Type B pancreatic cell (in vitro differentiated cells): ENCODE measurements at regions not wholly inside any gene's neighbourhood (a gene's known extent, or its start where the extent isn't known, plus 50 kb on each side); places are given as distances from the start of the nearest gene placed in this dataset.

Experiments
- DNase-seq: peaks from one replicate; pipeline ENCODE4 v3.0.0; 2021; ENCODE audit warnings: mixed read lengths; ENCODE audit not compliant: unreplicated experiment; ENCODE audit errors: extremely low spot score
- H3K27ac Mint-ChIP-seq: 2 replicates; pipeline ENCODE4 v1.8.0; 2021; ENCODE audit warnings: mild to moderate bottlenecking, mixed read lengths
- H3K27me3 Mint-ChIP-seq: 2 replicates; pipeline ENCODE4 v1.8.0; 2021; ENCODE audit warnings: mixed read lengths
- H3K36me3 Mint-ChIP-seq: 2 replicates; pipeline ENCODE4 v1.8.0; 2021; ENCODE audit warnings: mixed read lengths
- H3K4me1 Mint-ChIP-seq: one replicate; pipeline ENCODE4 v1.8.0; 2021; ENCODE audit warnings: mixed read lengths; ENCODE audit not compliant: unreplicated experiment
- H3K4me3 Mint-ChIP-seq: 2 replicates; pipeline ENCODE4 v1.8.0; 2021; ENCODE audit warnings: mild to moderate bottlenecking, mixed read lengths
- H3K9me3 Mint-ChIP-seq: 2 replicates; pipeline ENCODE4 v1.8.0; 2021; ENCODE audit warnings: mixed read lengths
- CTCF ChIP-seq: fragments of 200-600 bp; sonication (generic); conservative IDR thresholded peaks from 2 replicates; pipeline ENCODE4 v1.5.0; 2021; ENCODE audit warnings: antibody characterized with exemption, mild to moderate bottlenecking

GRCh38 chr12:13375583-13376345 is 179.2 kb downstream of the EMP1 start:
- no peak for DNase-seq
- Mint-ChIP-seq H3K27ac (no peak overlapping the region), H3K4me1 (no peaks in the 10 kb centered on the region), H3K36me3 (peaks cover 16% of the 10 kb centered on the region), H3K27me3 (peaks cover 53% of the 10 kb centered on the region), H3K9me3 (peaks cover 8% of the 10 kb centered on the region), H3K4me3 (no peak overlapping the region)
- TF ChIP-seq CTCF: no peak

- DNase-seq: no peak
- Mint-ChIP-seq H3K4me1 (no peaks in the 10 kb centered on the region), H3K4me3 (no peak overlapping the region), H3K27ac (no peak overlapping the region), H3K27me3 (peaks cover 43% of the 10 kb centered on the region), H3K9me3 (peaks cover 8% of the 10 kb centered on the region), H3K36me3 (peaks cover 16% of the 10 kb centered on the region)
- TF ChIP-seq CTCF: no peak
Measured at GRCh38 chr12:13374793-13375192, 178.3 kb downstream of the EMP1 start.

GRCh38 chr12:13373803-13374202 is 177.3 kb downstream of the EMP1 start:
- H3K4me1 Mint-ChIP-seq: no peaks in the 10 kb centered on the region
- no peak for TF ChIP-seq CTCF
- H3K9me3 Mint-ChIP-seq: peaks cover 8% of the 10 kb centered on the region
- no peak for DNase-seq
- peaks cover 42% of the 10 kb centered on the region for H3K27me3 Mint-ChIP-seq
- H3K27ac Mint-ChIP-seq: no peak overlapping the region
- no peak overlapping the region for H3K4me3 Mint-ChIP-seq
- peaks cover 16% of the 10 kb centered on the region for H3K36me3 Mint-ChIP-seq

- Mint-ChIP-seq H3K9me3 (peaks cover 8% of the 10 kb centered on the region), H3K36me3 (peaks cover 13% of the 10 kb centered on the region), H3K4me1 (no peaks in the 10 kb centered on the region), H3K27me3 (peaks cover 39% of the 10 kb centered on the region), H3K4me3 (no peak overlapping the region), H3K27ac (no peak overlapping the region)
- DNase-seq: no peak
- no peak for TF ChIP-seq CTCF
Measured at GRCh38 chr12:13373131-13373530, 176.6 kb downstream of the EMP1 start.

- no peak overlapping the region for H3K27ac Mint-ChIP-seq
- peaks cover 8% of the 10 kb centered on the region for H3K9me3 Mint-ChIP-seq
- H3K4me1 Mint-ChIP-seq: no peaks in the 10 kb centered on the region
- peaks cover 9% of the 10 kb centered on the region for H3K36me3 Mint-ChIP-seq
- TF ChIP-seq CTCF: no peak
- no peak for DNase-seq
- H3K4me3 Mint-ChIP-seq: no peak overlapping the region
- H3K27me3 Mint-ChIP-seq: peaks cover 42% of the 10 kb centered on the region
Measured at GRCh38 chr12:13372386-13372785, 175.9 kb downstream of the EMP1 start.
